GM23338 (cell line): ENCODE measurements at regions not wholly inside any gene's neighbourhood (a gene's known extent, or its start where the extent isn't known, plus 50 kb on each side); places are given as distances from the start of the nearest gene placed in this dataset.

Experiments used
- ATAC-seq: fragments of 200-7000 bp; cut with Tn5 transposase; 3 replicates; pipeline ENCODE4 v1.9.1; 2020
- DNase-seq: peaks from one replicate; pipeline ENCODE4 v3.0.0-alpha.2; 2015; ENCODE audit warnings: low spot score
- H2AFZ ChIP-seq: fragments of 200-600 bp; sonication (generic); 2 replicates; pipeline ENCODE4 v1.8.0; 2016; ENCODE audit warnings: antibody characterized with exemption, mild to moderate bottlenecking, moderate library complexity
- H3F3A ChIP-seq: fragments of 200-600 bp; sonication (generic); replicated peaks from 2 replicates; pipeline ENCODE4 v1.8.0; 2017; ENCODE audit warnings: antibody characterized with exemption, mixed run types, low read depth
- H3K27ac ChIP-seq: fragments of 200-600 bp; sonication (generic); 2 replicates; pipeline ENCODE4 v1.6.1; 2016; ENCODE audit warnings: low read depth
- H3K27me3 ChIP-seq: fragments of 200-600 bp; sonication (generic); 2 replicates; pipeline ENCODE4 v1.8.0; 2016; ENCODE audit warnings: mild to moderate bottlenecking, mixed run types, moderate library complexity; ENCODE audit not compliant: insufficient read depth
- H3K36me3 ChIP-seq: fragments of 200-600 bp; sonication (generic); 2 replicates; pipeline ENCODE4 v1.8.0; 2016; ENCODE audit warnings: mild to moderate bottlenecking; ENCODE audit not compliant: insufficient read depth
- H3K4me1 ChIP-seq: fragments of 200-600 bp; sonication (generic); 2 replicates; pipeline ENCODE4 v1.8.0; 2016; ENCODE audit warnings: mild to moderate bottlenecking, moderate library complexity; ENCODE audit not compliant: insufficient read depth
- H3K4me2 ChIP-seq: fragments of 200-600 bp; sonication (generic); 2 replicates; pipeline ENCODE4 v1.7.1; 2017; ENCODE audit warnings: mixed run types
- H3K4me3 ChIP-seq: fragments of 200-600 bp; sonication (generic); 2 replicates; pipeline ENCODE4 v1.6.1; 2016; ENCODE audit warnings: mixed run types
- H3K79me2 ChIP-seq: fragments of 200-600 bp; sonication (generic); replicated peaks from 2 replicates; pipeline ENCODE4 v1.8.0; 2017; ENCODE audit warnings: mild to moderate bottlenecking; ENCODE audit not compliant: insufficient read depth
- H3K9me2 ChIP-seq: fragments of 200-600 bp; sonication (generic); 2 replicates; pipeline ENCODE4 v1.8.0; 2017; ENCODE audit not compliant: insufficient read depth
- H4K20me1 ChIP-seq: fragments of 200-600 bp; sonication (generic); replicated peaks from 2 replicates; pipeline ENCODE4 v1.8.0; 2017; ENCODE audit warnings: mild to moderate bottlenecking; ENCODE audit not compliant: insufficient read depth
- H3K27ac Mint-ChIP-seq: 2 replicates; pipeline ENCODE4 v1.8.0; 2020; ENCODE audit warnings: inconsistent platforms, mild to moderate bottlenecking, moderate library complexity, mixed read lengths
- H3K27me3 Mint-ChIP-seq: 3 replicates; pipeline ENCODE4 v1.8.0; 2022; ENCODE audit warnings: low read depth, mild to moderate bottlenecking, moderate library complexity, mixed read lengths, inconsistent platforms; ENCODE audit not compliant: insufficient read depth, poor library complexity
- H3K36me3 Mint-ChIP-seq: 3 replicates; pipeline ENCODE4 v1.8.0; 2021; ENCODE audit warnings: low read depth, mild to moderate bottlenecking, inconsistent platforms, moderate library complexity, mixed read lengths
- H3K4me1 Mint-ChIP-seq: 3 replicates; pipeline ENCODE4 v1.8.0; 2020; ENCODE audit warnings: mild to moderate bottlenecking, inconsistent platforms, mixed read lengths
- H3K4me3 Mint-ChIP-seq: 3 replicates; pipeline ENCODE4 v1.8.0; 2021; ENCODE audit warnings: moderate library complexity, mild to moderate bottlenecking, inconsistent platforms, mixed read lengths
- H3K9me3 Mint-ChIP-seq: 3 replicates; pipeline ENCODE4 v1.8.0; 2020; ENCODE audit warnings: moderate library complexity, mild to moderate bottlenecking, inconsistent platforms, mixed read lengths
- CREB1 ChIP-seq: fragments of 250-450 bp; sonication (Bioruptor Pico); IDR thresholded peaks from 2 replicates; pipeline ENCODE4 v1.5.0; 2020; ENCODE audit warnings: low read depth, mild to moderate bottlenecking, moderate library complexity
- EZH2 ChIP-seq: fragments of 200-600 bp; sonication (generic); IDR thresholded peaks from one replicate; pipeline ENCODE4 v1.8.0; 2017; ENCODE audit warnings: antibody characterized with exemption, mild to moderate bottlenecking, low read depth; ENCODE audit not compliant: unreplicated experiment
- EZH2phosphoT487 ChIP-seq: fragments of 200-600 bp; sonication (generic); IDR thresholded peaks from one replicate; pipeline ENCODE4 v1.8.1; 2018; ENCODE audit warnings: antibody characterized with exemption; ENCODE audit not compliant: unreplicated experiment
- JUNB ChIP-seq: IDR thresholded peaks from one replicate; pipeline ENCODE4 v1.6.1; 2016; ENCODE audit warnings: antibody characterized with exemption; ENCODE audit not compliant: unreplicated experiment
- NANOG ChIP-seq: IDR thresholded peaks from 2 replicates; pipeline ENCODE4 v1.6.1; 2016; ENCODE audit warnings: antibody characterized with exemption, borderline replicate concordance
- POLR2AphosphoS5 ChIP-seq: IDR thresholded peaks from 2 replicates; pipeline ENCODE4 v1.6.1; 2016; ENCODE audit warnings: antibody characterized with exemption, low read depth
- STAT1 ChIP-seq: IDR thresholded peaks from one replicate; pipeline ENCODE4 v1.6.1; 2016; ENCODE audit warnings: antibody characterized with exemption; ENCODE audit not compliant: unreplicated experiment
- ZNF114 ChIP-seq: fragments of 250-450 bp; sonication (Bioruptor Pico); IDR thresholded peaks from 2 replicates; pipeline ENCODE4 v1.5.0; 2020; ENCODE audit warnings: mild to moderate bottlenecking, moderate library complexity
- ZNF331 ChIP-seq: fragments of 250-450 bp; sonication (Bioruptor Pico); IDR thresholded peaks from 2 replicates; pipeline ENCODE4 v1.5.0; 2020; ENCODE audit warnings: low read depth, mild to moderate bottlenecking, moderate library complexity
- TF ChIP-seq, protein P1 (sequence below): IDR thresholded peaks from 2 replicates; pipeline ENCODE4 v1.6.1; 2016; ENCODE audit warnings: antibody characterized with exemption
- TF ChIP-seq, protein P2 (sequence below), 2 experiments: fragments of 200-600 bp in 1 of 2; sonication (generic) in 1 of 2; conservative IDR thresholded peaks; 2 replicates each; pipeline versions ENCODE4 v1.5.1 to v1.6.1; 2016 to 2017; ENCODE audit warnings: antibody characterized with exemption in 2 of 2, low read depth in 2 of 2, mild to moderate bottlenecking in 2 of 2, moderate library complexity in 1 of 2
- TF ChIP-seq, protein P3 (sequence below): fragments of 250-450 bp; sonication (Bioruptor Pico); IDR thresholded peaks from 2 replicates; pipeline ENCODE4 v1.5.0; 2020; ENCODE audit warnings: mild to moderate bottlenecking, moderate library complexity
- TF ChIP-seq, protein P4 (sequence below): IDR thresholded peaks from one replicate; pipeline ENCODE4 v1.6.1; 2018; ENCODE audit warnings: antibody characterized with exemption; ENCODE audit not compliant: unreplicated experiment

DNA sequence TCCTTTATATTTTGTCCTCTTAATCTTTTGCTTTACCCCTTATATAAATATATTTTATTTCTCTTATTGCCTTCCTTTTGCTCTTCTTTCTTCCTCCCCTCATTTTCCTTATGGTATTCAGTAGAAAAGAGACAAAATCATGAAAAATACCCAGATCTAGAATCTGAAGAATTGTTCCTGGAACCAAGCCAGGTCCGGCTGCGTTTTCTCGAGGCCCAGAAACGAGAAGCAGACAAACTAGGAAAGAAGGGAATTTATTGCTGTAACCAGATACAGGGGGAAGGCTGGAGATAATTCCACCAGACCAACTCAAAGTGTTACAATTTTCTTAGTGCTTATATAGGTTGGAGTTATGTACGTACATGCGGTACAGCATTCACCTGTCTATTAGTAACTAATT, 328.7 kb downstream of the GABRG1 start:
- Histone ChIP-seq H3K27ac (no peak overlapping the region), H3K79me2 (no peaks in the 10 kb centered on the region), H3K27me3 (no peaks in the 10 kb centered on the region), H3K4me2 (no peak overlapping the region), H3K36me3 (no peaks in the 10 kb centered on the region), H2AFZ (no peak overlapping the region), H4K20me1 (no peaks in the 10 kb centered on the region), H3K9me2 (no peaks in the 10 kb centered on the region), H3K4me1 (no peaks in the 10 kb centered on the region), H3F3A (no peaks in the 10 kb centered on the region), H3K4me3 (no peak overlapping the region)
- H3K36me3 Mint-ChIP-seq = peaks cover 8% of the 10 kb centered on the region; the same call in 2 of the 3 replicates
- no peak overlapping the region for H3K4me3 Mint-ChIP-seq
- no peaks in the 10 kb centered on the region for H3K4me1 Mint-ChIP-seq
- peaks cover 72% of the 10 kb centered on the region for H3K9me3 Mint-ChIP-seq
- no peak overlapping the region for H3K27ac Mint-ChIP-seq
- no peak for ATAC-seq
- no peak for TF ChIP-seq CREB1 (CRISPR knock-in tag)
- TF ChIP-seq, protein P1, sequence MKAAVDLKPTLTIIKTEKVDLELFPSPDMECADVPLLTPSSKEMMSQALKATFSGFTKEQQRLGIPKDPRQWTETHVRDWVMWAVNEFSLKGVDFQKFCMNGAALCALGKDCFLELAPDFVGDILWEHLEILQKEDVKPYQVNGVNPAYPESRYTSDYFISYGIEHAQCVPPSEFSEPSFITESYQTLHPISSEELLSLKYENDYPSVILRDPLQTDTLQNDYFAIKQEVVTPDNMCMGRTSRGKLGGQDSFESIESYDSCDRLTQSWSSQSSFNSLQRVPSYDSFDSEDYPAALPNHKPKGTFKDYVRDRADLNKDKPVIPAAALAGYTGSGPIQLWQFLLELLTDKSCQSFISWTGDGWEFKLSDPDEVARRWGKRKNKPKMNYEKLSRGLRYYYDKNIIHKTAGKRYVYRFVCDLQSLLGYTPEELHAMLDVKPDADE = no peak
- TF ChIP-seq, protein P2, sequence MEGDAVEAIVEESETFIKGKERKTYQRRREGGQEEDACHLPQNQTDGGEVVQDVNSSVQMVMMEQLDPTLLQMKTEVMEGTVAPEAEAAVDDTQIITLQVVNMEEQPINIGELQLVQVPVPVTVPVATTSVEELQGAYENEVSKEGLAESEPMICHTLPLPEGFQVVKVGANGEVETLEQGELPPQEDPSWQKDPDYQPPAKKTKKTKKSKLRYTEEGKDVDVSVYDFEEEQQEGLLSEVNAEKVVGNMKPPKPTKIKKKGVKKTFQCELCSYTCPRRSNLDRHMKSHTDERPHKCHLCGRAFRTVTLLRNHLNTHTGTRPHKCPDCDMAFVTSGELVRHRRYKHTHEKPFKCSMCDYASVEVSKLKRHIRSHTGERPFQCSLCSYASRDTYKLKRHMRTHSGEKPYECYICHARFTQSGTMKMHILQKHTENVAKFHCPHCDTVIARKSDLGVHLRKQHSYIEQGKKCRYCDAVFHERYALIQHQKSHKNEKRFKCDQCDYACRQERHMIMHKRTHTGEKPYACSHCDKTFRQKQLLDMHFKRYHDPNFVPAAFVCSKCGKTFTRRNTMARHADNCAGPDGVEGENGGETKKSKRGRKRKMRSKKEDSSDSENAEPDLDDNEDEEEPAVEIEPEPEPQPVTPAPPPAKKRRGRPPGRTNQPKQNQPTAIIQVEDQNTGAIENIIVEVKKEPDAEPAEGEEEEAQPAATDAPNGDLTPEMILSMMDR (conservative IDR thresholded peaks at IDR 0.05; ENCODE audit: low read depth in 2 of 2) = no peak
- TF ChIP-seq ZNF331 = no peak
- no peak for TF ChIP-seq JUNB
- no peak for TF ChIP-seq NANOG
- no peak for TF ChIP-seq EZH2
- TF ChIP-seq STAT1 = no peak
- TF ChIP-seq POLR2AphosphoS5 = no peak
- no peak for TF ChIP-seq EZH2phosphoT487
- TF ChIP-seq, protein P3, sequence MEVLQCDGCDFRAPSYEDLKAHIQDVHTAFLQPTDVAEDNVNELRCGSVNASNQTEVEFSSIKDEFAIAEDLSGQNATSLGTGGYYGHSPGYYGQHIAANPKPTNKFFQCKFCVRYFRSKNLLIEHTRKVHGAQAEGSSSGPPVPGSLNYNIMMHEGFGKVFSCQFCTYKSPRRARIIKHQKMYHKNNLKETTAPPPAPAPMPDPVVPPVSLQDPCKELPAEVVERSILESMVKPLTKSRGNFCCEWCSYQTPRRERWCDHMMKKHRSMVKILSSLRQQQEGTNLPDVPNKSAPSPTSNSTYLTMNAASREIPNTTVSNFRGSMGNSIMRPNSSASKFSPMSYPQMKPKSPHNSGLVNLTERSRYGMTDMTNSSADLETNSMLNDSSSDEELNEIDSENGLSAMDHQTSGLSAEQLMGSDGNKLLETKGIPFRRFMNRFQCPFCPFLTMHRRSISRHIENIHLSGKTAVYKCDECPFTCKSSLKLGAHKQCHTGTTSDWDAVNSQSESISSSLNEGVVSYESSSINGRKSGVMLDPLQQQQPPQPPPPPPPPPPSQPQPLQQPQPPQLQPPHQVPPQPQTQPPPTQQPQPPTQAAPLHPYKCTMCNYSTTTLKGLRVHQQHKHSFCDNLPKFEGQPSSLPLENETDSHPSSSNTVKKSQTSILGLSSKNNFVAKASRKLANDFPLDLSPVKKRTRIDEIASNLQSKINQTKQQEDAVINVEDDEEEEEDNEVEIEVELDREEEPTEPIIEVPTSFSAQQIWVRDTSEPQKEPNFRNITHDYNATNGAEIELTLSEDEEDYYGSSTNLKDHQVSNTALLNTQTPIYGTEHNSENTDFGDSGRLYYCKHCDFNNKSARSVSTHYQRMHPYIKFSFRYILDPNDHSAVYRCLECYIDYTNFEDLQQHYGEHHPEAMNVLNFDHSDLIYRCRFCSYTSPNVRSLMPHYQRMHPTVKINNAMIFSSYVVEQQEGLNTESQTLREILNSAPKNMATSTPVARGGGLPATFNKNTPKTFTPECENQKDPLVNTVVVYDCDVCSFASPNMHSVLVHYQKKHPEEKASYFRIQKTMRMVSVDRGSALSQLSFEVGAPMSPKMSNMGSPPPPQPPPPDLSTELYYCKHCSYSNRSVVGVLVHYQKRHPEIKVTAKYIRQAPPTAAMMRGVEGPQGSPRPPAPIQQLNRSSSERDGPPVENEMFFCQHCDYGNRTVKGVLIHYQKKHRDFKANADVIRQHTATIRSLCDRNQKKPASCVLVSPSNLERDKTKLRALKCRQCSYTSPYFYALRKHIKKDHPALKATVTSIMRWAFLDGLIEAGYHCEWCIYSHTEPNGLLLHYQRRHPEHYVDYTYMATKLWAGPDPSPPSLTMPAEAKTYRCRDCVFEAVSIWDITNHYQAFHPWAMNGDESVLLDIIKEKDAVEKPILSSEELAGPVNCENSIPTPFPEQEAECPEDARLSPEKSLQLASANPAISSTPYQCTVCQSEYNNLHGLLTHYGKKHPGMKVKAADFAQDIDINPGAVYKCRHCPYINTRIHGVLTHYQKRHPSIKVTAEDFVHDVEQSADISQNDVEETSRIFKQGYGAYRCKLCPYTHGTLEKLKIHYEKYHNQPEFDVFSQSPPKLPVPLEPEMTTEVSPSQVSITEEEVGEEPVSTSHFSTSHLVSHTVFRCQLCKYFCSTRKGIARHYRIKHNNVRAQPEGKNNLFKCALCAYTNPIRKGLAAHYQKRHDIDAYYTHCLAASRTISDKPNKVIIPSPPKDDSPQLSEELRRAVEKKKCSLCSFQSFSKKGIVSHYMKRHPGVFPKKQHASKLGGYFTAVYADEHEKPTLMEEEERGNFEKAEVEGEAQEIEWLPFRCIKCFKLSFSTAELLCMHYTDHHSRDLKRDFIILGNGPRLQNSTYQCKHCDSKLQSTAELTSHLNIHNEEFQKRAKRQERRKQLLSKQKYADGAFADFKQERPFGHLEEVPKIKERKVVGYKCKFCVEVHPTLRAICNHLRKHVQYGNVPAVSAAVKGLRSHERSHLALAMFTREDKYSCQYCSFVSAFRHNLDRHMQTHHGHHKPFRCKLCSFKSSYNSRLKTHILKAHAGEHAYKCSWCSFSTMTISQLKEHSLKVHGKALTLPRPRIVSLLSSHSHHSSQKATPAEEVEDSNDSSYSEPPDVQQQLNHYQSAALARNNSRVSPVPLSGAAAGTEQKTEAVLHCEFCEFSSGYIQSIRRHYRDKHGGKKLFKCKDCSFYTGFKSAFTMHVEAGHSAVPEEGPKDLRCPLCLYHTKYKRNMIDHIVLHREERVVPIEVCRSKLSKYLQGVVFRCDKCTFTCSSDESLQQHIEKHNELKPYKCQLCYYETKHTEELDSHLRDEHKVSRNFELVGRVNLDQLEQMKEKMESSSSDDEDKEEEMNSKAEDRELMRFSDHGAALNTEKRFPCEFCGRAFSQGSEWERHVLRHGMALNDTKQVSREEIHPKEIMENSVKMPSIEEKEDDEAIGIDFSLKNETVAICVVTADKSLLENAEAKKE (CRISPR knock-in tag) = no peak
- no peak for TF ChIP-seq ZNF114 (CRISPR knock-in tag)
- TF ChIP-seq, protein P4, sequence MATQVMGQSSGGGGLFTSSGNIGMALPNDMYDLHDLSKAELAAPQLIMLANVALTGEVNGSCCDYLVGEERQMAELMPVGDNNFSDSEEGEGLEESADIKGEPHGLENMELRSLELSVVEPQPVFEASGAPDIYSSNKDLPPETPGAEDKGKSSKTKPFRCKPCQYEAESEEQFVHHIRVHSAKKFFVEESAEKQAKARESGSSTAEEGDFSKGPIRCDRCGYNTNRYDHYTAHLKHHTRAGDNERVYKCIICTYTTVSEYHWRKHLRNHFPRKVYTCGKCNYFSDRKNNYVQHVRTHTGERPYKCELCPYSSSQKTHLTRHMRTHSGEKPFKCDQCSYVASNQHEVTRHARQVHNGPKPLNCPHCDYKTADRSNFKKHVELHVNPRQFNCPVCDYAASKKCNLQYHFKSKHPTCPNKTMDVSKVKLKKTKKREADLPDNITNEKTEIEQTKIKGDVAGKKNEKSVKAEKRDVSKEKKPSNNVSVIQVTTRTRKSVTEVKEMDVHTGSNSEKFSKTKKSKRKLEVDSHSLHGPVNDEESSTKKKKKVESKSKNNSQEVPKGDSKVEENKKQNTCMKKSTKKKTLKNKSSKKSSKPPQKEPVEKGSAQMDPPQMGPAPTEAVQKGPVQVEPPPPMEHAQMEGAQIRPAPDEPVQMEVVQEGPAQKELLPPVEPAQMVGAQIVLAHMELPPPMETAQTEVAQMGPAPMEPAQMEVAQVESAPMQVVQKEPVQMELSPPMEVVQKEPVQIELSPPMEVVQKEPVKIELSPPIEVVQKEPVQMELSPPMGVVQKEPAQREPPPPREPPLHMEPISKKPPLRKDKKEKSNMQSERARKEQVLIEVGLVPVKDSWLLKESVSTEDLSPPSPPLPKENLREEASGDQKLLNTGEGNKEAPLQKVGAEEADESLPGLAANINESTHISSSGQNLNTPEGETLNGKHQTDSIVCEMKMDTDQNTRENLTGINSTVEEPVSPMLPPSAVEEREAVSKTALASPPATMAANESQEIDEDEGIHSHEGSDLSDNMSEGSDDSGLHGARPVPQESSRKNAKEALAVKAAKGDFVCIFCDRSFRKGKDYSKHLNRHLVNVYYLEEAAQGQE = no peak
- DNase-seq = no peak
- H3K27me3 Mint-ChIP-seq = peaks cover 2% of the 10 kb centered on the region
